SK-N-SH (cell line): ENCODE measurements at regions not wholly inside any gene's neighbourhood (a gene's known extent, or its start where the extent isn't known, plus 50 kb on each side); places are given as distances from the start of the nearest gene placed in this dataset.

ENCODE experiments used
- NFIC ChIP-seq: IDR thresholded peaks from 2 replicates; pipeline ENCODE4 v1.4.0; 2012; ENCODE audit warnings: borderline replicate concordance
- NRF1 ChIP-seq: IDR thresholded peaks from 2 replicates; pipeline ENCODE4 v1.6.1; 2012; ENCODE audit warnings: low read depth, mild to moderate bottlenecking, low read length
- POLR2AphosphoS5 ChIP-seq: IDR thresholded peaks from 2 replicates; pipeline ENCODE4 v1.6.1; 2012; ENCODE audit warnings: low read depth, low read length
- RAD21 ChIP-seq: IDR thresholded peaks from 2 replicates; pipeline ENCODE4 v1.6.1; 2012; ENCODE audit warnings: mild to moderate bottlenecking, low read length
- RXRA ChIP-seq: IDR thresholded peaks from 2 replicates; pipeline ENCODE4 v1.4.0; 2012; ENCODE audit warnings: low read depth, mild to moderate bottlenecking, borderline replicate concordance
- TCF12 ChIP-seq: IDR thresholded peaks from 2 replicates; pipeline ENCODE4 v1.4.0; 2012
- TEAD4 ChIP-seq: IDR thresholded peaks from 2 replicates; pipeline ENCODE4 v1.4.0; 2012; ENCODE audit warnings: mild to moderate bottlenecking, borderline replicate concordance; ENCODE audit not compliant: insufficient read depth
- TF ChIP-seq, protein P1 (sequence below): fragments of 200-600 bp; sonication (generic); IDR thresholded peaks from 2 replicates; pipeline ENCODE4 v1.6.1; 2017; ENCODE audit warnings: antibody characterized with exemption, mild to moderate bottlenecking, moderate library complexity
- TF ChIP-seq, protein P2 (sequence below): IDR thresholded peaks from 2 replicates; pipeline ENCODE4 v1.6.1; 2012; ENCODE audit warnings: mild to moderate bottlenecking, low read depth, low read length, moderate library complexity

DNA sequence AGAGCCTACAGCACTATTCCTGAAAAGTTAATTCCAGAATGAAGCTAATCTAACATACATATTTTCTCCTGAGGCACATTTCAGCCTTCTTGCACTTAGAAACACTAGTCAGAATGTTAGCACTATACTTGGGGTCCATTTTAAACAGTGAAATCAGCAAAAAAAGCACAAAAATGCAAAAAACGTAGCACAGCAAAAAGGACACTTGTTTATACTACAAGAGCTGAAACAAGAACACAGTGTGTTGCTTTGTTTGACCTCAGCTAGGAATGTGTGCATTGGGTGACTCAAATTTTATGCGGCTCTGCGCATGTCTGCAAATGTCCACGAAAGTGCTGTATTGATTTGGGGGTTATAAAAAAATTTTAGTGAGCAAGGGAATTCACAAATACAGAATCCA is 226.2 kb downstream of the KCNRG start:
- TF ChIP-seq, protein P1, sequence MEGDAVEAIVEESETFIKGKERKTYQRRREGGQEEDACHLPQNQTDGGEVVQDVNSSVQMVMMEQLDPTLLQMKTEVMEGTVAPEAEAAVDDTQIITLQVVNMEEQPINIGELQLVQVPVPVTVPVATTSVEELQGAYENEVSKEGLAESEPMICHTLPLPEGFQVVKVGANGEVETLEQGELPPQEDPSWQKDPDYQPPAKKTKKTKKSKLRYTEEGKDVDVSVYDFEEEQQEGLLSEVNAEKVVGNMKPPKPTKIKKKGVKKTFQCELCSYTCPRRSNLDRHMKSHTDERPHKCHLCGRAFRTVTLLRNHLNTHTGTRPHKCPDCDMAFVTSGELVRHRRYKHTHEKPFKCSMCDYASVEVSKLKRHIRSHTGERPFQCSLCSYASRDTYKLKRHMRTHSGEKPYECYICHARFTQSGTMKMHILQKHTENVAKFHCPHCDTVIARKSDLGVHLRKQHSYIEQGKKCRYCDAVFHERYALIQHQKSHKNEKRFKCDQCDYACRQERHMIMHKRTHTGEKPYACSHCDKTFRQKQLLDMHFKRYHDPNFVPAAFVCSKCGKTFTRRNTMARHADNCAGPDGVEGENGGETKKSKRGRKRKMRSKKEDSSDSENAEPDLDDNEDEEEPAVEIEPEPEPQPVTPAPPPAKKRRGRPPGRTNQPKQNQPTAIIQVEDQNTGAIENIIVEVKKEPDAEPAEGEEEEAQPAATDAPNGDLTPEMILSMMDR, result no peak
- TF ChIP-seq TEAD4 (no peak), TCF12 (no peak), NFIC (no peak), RAD21 (no peak), RXRA (no peak), NRF1 (no peak), POLR2AphosphoS5 (no peak)
- TF ChIP-seq, protein P2, sequence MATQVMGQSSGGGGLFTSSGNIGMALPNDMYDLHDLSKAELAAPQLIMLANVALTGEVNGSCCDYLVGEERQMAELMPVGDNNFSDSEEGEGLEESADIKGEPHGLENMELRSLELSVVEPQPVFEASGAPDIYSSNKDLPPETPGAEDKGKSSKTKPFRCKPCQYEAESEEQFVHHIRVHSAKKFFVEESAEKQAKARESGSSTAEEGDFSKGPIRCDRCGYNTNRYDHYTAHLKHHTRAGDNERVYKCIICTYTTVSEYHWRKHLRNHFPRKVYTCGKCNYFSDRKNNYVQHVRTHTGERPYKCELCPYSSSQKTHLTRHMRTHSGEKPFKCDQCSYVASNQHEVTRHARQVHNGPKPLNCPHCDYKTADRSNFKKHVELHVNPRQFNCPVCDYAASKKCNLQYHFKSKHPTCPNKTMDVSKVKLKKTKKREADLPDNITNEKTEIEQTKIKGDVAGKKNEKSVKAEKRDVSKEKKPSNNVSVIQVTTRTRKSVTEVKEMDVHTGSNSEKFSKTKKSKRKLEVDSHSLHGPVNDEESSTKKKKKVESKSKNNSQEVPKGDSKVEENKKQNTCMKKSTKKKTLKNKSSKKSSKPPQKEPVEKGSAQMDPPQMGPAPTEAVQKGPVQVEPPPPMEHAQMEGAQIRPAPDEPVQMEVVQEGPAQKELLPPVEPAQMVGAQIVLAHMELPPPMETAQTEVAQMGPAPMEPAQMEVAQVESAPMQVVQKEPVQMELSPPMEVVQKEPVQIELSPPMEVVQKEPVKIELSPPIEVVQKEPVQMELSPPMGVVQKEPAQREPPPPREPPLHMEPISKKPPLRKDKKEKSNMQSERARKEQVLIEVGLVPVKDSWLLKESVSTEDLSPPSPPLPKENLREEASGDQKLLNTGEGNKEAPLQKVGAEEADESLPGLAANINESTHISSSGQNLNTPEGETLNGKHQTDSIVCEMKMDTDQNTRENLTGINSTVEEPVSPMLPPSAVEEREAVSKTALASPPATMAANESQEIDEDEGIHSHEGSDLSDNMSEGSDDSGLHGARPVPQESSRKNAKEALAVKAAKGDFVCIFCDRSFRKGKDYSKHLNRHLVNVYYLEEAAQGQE, result no peak
